DOHH2 (cell line): ENCODE measurements at regions not wholly inside any gene's neighbourhood (a gene's known extent, or its start where the extent isn't known, plus 50 kb on each side); places are given as distances from the start of the nearest gene placed in this dataset.

Experiments used
- CTCF ChIP-seq: fragments of 200-600 bp; sonication (generic); IDR thresholded peaks from one replicate; pipeline ENCODE4 v1.5.1; 2014; ENCODE audit warnings: antibody characterized with exemption, mild to moderate bottlenecking, low read depth, low read length; ENCODE audit not compliant: poor library complexity, severe bottlenecking
- EZH2phosphoT487 ChIP-seq: fragments of 200-600 bp; sonication (generic); IDR thresholded peaks from 2 replicates; pipeline ENCODE4 v1.6.1; 2017; ENCODE audit warnings: borderline replicate concordance, mild to moderate bottlenecking, antibody characterized with exemption, low read length, moderate library complexity, mixed read lengths

- no peak for TF ChIP-seq CTCF
- TF ChIP-seq EZH2phosphoT487 = no peak
Observed at GRCh38 chr10:83706120-83706519, 433.2 kb upstream of the GHITM start.
